Ammon's horn (tissue), 1 donor: ENCODE measurements at regions not wholly inside any gene's neighbourhood (a gene's known extent, or its start where the extent isn't known, plus 50 kb on each side); places are given as distances from the start of the nearest gene placed in this dataset.
"Not testable (repeated sequence)": the region's sequence is repeated elsewhere in the genome, so short reads cannot be mapped to it uniquely, and the experiment has no call there.

Source experiments
- DNase-seq: peaks from one replicate; pipeline ENCODE4 v3.0.0-alpha.2; 2016; ENCODE audit warnings: low spot score

DNA sequence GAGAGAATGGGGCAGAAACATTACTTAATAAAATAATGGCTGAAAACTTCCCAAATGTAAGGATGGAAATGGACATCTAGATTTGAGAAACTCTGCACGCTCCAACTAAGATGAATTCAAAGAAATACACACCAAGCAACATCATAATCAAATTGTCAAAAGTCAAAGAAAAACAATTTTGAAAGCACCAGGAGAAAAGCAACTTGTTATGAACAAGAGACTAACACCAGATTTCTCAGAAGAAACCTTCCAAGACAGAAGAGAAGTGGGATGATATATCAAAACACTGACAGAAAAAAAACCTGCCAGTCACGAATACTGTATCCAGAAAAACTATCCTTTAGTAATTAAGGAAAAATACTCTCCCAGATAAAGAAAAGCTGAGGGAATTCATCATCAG lies 208.6 kb upstream of the SAMSN1 start:
- DNase-seq: no peak

DNA sequence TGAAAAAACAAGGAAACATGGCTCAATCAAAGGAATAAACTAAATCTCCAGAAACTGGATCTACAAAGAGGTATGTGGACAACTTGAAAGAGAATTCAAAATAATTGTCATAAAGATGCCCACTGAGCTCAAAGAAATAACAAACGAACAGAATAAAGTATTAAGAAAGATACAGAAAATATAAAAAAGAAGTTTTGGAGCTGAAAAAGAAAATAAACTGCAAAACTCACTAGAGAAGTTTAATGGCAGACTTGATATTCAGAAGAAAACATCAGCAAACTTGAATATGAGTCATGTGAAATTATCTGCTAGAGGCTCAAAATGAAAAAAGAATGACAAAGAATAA lies 208.1 kb upstream of the SAMSN1 start:
- no peak for DNase-seq

DNA sequence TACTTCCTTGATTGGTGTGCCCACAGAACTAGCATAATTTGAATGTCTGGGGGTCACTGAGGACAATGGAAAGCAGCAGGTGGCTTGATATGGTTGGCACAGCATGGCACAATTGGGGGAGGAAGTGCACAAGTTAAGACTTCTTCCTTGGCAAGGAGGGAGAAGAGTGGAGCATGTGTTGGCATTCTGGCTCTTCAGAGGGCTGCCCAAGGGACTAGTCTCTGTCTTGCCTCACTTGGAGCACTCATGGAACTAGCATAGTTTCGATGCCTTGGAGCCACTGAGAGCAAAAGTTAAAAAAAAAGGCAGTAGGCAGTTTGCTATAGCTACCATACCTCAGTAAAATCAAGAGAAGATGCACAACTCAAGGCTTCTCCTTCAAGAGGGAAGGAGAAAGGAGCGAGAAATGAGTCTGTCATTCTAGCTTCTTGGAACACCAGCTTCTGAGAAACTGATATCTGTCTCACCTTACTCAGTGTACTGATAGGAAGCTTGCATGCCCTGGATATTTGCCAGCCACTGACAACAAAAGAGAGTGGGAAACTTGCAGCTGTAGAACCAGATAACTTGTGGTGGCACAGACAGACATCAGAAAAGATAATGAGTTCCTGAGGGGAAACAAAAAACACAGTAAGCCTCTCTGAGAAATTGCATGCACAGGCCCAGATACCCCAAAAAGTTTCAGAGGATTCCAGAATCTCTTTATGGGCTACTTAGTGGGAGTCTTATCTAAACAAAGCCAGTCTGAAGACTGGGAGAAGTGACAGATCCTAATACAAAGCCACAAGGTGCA lies 207.5 kb upstream of the SAMSN1 start:
- no peak for DNase-seq

DNA sequence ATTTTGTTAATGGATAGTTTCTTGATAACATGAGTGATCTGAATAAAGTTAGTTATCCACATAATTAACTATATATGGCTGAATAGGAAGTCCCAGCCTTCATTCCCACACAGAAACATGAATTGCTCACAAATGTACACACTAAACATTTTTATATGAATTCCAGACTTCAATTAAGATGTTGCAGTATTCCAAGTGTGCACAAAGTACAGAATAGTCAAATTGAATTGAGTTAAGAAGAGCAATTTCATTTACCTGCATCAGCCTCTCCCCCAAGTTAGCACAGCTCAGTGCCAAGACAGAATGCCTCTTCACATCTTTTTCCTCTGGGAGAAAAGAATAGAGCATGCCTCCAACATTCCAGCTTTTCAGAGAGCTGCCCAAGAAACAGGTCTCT lies 207.0 kb upstream of the SAMSN1 start:
- no peak for DNase-seq

DNA sequence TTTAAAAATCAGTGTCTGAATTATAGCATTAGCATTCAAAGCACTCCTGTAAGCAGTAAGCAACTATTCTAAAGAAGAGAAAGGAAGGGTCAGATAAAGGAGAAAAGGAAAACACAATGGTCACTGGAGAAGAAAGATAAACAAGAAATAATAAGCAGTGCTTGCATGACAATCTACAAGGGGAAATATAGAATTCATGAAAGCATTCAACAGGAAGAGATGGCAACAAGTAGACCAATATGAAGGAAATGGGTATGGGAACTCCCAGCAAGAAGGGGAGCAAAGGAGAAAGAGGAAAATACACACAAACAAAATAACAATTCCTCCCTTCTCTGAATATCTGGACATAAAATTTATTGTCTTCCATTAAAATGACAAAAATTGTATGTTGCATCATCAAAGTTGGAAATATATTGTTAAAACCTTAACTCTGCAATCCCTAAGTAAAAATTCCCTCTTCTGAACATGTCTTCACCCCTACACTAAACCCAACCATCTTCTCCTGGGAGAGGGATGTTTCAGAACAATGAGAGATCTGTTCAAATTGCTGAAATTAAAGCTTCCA lies 206.3 kb upstream of the SAMSN1 start:
- DNase-seq: no peak

DNA sequence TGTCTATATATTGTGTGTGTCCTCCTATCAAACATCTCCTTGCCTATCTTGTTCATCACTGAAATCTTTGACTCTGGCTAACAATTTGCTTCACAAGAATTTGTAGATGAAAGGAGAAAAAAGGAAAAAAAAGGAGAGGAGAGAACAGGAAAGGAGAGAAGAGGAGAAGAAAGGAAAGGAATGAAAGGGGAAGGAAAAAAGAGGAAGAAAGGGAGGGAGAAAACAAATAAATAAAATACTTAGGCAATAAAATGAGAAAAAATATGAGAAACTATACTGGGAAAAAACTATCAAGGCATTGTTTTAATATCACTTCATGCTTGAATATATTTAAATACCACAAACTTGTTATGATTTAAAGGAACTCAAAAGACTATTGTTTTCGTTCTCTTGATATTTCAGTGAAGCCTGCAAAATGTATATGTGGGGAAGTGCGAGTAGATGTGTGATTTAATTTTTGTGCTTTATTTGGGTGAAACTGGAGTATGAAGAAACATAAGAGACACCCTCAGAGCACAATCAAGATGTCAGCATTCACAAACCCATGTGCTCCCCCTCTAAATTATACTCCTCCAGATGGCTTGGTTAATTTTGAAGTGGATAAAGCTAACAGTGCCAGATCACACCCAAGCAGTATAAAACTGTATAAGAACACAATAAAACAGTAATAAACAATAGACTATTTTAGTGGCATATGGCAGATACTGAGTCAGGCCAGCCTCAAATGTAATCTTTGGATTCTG lies 205.7 kb upstream of the SAMSN1 start:
- DNase-seq: peak; percentile 22

DNA sequence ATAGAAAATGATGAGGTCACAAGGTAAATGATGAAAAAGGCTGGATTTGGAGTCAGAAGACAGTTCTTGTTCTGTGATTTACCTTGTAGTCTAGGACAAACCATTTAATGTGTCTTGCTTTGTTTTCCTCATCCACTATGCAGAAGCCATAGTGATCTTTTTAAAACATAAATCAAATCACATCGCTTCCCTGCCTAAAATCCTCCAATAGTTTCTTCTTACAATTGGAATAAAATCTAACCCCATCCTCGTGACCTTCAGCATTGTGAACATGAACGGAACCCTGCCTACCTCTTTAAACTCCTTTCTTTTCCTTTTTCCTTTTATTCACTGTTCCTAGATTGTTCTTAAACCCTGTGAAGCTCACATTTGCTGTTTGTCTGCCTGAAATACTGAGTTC lies 204.9 kb upstream of the SAMSN1 start:
- DNase-seq: no peak

DNA sequence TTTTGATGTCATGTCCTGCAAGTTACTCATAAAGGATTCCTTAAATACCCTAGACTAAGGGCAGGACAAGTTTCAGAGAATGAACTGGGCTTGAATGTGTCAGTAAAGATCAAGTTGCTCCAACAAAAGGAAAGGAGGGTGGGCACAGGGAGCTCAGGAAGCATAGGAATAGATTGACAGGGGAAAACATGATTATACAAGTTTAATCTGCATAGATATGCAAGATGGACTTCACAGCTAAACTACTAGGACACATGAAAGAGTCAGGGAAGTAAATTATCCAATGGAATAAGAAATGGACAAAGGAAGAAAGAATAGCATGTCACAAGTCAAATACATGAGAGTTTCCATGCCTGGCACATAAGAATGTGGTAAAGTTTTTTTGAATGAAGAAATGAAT lies 203.9 kb upstream of the SAMSN1 start:
- DNase-seq: no peak

DNA sequence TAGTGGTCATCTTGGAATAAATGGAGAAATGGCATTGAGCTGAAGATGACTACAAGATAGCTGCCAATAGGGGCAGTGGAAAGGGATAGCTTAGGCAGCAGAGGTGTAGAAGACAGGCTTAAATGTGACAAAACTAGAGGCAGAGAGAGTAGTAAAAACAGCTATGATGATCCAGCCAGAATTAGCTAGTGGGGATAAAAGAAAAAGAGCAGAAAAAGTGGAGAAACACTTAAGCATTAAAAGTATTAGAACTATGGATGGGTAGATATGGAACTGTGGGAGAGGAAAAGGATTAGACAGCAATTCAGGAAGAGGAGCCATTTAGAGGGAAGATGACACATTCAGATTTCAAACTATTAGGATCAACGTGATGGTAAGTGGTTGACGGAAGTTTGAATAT lies 202.5 kb upstream of the SAMSN1 start:
- DNase-seq: no peak

DNA sequence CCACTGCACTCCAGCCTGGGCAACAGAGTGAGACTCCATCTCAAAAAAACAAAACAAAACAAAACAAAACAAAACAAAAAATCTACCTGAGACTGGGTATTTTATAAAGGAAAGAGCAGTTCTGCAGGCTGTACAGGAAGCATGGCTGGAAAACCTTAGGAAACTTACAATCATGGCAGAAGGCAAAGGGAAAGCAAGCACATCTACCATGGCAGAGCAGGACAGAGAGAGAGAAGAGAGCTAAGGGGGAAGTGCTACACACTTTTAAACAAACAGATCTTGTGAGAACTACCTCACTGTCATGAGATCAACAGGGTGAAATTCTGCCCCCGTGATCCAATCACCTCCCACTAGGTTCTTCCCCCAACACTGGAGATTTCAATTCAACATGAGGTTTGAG lies 198.3 kb upstream of the SAMSN1 start:
- DNase-seq: no peak

DNA sequence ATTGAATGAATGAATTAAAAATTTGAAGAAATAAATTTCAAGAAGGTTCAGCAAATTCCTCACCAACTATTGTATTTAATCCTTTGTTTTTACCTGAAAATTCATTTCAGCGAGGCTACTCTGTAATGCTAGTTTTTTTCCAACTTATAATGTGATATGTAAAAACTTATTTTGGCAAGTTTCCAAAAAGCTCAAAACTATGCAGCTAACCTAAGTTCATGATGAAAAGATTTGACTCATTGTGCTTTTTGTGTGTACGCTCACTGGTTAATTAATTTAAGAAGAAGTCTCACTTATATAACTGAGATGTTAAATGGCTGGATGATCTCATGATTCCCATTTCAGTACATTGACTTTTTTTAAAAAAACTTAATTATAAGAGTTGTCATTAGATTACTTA lies 196.0 kb upstream of the SAMSN1 start:
- DNase-seq: no peak

DNA sequence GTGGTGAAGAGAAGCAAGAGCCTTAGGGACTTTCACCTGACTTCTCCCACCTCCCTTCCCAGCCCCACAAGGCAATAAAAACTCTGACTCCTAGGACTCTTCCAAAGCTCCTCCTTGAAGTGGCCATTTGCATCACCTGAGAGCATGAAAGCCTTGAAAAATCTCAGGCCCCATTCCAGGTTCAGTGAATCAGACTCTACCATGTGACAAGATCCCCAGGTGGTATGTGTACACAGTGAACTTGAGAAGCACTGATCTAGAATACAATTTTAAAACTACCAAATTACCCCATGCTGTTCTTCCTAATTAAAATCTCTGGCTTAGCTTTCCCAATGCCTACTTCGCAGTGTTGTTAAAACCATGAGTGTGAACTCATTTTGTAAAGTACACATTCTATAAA lies 195.1 kb upstream of the SAMSN1 start:
- DNase-seq: no peak

DNA sequence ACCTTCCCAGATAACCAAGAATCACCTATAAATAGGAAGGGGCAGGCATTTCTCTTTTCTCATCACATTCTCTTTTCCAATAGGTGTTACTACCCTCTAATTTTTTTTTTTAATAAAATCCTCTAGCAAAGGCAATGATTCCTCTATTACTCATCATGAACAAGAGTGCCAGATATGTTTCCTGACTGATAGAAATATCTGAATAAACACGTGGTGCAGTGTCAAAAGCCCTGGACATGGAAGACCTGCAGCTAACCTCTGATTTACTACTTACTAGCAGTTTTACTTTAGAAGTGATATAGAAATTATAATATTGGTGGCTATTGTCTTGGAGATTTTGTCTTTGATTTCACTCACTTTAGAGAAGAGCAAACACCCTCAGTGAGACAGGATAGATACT lies 194.6 kb upstream of the SAMSN1 start:
- no peak for DNase-seq

DNA sequence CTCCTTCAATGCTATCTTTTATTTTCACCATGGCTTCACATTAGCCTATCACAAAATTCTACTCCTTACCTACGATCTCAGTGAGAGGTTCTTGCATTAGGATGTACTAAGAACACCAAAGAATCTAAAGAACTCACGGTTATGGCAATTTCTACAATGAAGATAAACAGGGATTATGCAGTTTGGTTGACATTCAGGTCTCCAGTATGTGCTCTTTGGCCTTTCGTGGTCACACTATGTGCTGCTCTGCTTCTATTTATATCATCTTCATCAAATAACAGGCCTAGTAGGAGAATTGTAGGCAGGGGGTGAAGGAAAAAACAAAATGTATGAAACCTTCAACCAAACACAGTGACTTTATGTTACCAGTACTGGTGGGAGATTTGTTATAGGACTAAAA lies 194.0 kb upstream of the SAMSN1 start:
- no peak for DNase-seq

DNA sequence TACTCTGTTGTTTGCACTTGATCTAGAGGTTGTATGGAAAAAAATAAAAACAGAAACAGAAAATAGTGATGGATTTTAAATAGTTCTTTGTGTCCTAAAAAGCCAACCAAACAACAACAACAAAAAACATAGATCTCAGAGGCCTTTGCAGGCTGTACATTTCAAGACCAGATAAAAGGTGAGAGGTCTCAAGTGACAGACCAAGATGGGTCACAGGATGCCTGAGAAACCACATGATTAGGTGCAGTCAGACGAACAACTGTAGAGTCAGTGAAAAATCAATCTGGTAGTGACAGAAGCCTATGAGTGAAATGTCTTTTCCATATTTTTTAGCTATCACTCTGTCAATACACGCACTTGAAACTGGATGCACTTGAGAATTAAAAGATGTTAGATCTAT lies 193.5 kb upstream of the SAMSN1 start:
- DNase-seq: no peak

DNA sequence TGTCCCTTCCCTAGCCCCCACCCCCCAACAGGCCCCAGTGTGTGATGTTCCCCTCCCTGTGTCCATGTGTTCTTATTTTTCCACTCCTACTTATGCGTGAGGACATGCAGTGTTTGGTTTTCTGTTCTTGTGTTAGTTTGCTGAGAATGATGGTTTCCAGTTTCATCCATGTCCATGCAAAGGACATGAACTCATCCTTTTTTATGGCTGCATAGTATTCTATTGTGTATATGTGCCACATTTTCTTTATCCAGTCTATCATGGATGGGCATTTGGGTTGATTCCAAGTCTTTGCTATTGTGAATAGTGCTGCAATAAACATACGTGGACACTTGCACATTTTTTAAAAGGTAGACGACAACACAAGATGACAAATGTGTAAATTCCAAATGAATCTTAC lies 192.5 kb upstream of the SAMSN1 start:
- DNase-seq: not testable (repeated sequence)

DNA sequence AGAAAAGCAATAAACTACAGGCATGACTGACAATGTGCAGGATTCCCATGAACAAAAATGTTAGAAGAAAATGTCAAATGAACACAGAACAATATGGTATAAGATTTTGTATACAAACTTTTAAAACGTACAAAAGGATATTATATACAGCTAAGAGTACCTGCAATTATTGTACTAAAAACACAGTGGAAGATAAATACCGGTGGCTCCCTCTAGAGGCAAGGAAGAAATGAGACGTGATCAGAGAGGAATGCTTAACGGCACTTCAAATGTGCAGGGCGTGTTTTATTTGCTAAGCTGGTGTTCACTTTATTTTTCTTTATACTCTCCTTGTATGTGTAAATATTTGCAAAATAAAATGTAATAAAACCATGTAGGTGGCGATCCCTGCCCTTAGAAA lies 191.8 kb upstream of the SAMSN1 start:
- peak; percentile 46 for DNase-seq

DNA sequence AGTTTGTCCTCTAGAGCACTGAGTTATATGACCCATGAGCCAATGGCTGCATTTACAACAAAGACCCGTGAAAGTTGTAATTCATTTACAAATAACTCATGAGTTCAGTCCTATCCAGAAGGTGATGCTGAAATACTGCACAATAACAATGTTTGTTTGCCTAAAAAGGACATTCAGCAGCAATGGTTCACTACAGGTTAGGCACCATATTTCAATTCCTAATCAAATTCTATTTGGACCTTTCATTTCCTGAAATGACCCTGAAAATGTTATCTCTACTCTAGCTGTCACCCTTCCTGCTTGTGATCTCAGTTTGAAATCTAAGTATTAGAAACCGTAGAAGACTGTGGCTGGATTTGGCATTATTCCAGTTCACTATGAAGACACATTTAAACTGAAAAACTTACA lies 191.2 kb upstream of the SAMSN1 start:
- no peak for DNase-seq

DNA sequence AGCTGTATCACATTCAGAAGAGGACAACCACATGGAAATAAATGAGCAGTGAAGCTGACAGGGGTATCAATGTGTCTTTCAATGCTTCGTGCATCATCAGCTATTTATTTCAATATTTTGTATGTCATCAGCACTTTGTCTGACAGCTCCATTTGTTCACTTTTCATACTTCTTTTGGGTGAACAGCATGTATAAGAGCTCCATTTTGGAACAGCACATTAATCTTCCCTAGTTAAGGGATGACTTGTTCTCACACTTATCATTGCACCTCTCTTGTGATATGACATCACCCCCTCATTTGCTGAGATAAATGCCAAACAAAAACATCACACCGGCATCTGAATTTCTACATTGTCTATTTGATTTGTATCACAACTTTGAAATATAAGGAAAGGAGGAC lies 190.6 kb upstream of the SAMSN1 start:
- DNase-seq: no peak

DNA sequence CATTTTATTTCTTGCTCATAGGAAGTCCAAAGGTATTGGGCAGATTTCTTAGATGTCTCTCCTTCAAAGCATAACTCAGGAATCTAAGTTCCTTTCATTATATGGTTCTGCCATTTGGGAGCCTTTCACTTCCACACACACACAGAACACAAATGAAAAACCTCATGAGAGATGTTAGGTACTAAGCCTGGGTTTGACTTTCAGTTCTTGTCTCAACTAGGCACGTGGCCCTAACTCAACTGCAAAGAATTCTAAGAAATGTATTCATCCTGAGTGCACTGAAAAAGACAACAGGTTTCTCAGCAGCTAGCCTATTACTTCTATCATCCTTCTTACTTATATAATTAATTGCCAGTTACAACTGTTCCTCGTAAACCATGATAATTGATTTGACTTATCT lies 190.0 kb upstream of the SAMSN1 start:
- peak; percentile 21 for DNase-seq

DNA sequence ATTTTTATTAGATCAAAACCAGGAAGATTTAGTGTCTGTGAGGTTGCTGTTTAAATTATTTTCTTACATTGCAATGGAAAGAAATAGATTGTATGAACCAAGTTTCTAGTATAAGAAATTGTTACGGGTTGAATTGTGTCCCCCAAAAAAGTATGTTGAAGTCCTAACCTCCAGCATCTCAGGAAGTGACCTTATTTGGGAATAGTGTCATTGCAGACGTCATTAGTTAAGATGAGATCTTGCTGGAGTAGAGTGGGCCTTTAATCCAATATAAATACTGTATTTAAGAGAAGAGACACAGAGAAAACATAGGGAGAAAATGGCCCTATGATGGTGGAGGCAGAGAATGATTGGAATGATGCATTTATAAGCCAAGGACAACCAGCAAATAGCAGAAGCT lies 188.7 kb upstream of the SAMSN1 start:
- DNase-seq: no peak

DNA sequence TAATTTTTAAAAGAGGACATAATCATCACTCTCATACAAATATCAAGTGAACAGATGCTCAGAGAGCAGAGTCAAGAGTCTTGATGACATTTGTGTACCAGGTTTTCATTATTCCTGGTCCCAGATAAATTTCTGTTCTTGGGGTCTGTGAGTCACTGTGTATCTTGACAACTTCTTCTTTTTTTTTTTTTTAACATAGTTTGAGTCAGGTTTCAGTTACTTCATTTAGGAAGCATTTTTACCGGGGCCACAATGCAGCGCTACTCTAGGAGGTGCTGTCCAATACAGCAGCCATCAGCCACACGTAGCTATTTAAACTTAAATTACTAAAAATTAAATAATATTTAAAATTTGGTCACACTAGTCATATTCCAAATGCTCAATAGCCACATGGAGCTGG lies 188.1 kb upstream of the SAMSN1 start:
- DNase-seq: no peak

DNA sequence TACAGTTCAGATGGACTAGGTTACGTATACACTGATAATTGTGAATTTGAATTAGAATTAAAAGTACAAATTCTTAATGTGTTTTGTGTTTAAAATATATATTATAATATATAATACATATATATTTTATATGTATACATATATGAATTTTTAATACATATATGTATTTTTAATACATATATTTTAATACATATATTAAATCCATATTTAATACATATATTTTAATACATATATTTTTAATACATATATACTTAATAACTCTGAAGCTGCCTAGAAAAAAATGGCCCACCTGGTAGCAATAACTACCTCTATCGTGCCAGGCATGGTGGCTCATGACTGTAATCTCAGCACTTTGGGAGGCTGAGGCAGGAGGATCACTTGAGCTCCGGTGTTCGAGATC lies 179.1 kb upstream of the SAMSN1 start:
- DNase-seq: no peak
